ENCODE measurements at regions not wholly inside any gene's neighbourhood (a gene's known extent, or its start where the extent isn't known, plus 50 kb on each side); places are given as distances from the start of the nearest gene placed in this dataset.
"Not testable (repeated sequence)": the region's sequence is repeated elsewhere in the genome, so short reads cannot be mapped to it uniquely, and the experiment has no call there.

DNA sequence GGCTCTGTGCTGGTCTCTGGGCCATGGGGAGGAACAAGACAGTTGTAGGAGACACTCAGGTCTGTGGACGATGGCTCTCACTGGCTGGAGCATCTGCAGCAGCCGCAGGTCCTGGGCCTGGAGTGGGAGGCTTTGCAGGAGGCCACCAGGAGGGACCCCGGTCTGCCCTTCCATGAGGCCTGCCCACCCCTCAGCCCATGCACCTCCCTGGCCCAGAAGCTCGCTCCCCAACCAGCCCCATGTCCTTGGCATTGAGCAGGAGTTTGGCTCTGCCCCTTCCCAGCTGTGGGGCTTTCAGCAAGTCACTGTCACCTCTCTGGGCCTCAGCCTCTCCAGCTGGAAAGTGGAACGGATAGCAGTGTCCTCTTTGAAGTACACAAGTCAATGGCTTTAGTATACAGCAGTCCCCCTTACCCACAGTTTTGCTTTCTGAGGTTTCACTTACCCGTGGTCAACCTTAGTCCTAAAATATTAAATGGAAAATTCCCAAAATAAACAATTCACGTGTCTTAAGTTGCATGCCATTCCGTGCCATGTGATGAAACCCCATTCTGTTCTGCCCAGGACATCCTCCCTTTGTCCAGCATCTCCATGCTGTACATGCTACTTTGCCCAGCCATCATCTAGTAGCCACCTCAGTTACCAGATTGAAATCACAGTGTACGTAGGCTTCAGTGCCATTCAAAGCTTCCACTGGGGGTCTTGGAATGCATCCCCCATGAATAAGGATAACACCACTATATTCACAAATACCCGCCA, 104.0 kb downstream of the CPZ start:
- no peak for DNase-seq

DNA sequence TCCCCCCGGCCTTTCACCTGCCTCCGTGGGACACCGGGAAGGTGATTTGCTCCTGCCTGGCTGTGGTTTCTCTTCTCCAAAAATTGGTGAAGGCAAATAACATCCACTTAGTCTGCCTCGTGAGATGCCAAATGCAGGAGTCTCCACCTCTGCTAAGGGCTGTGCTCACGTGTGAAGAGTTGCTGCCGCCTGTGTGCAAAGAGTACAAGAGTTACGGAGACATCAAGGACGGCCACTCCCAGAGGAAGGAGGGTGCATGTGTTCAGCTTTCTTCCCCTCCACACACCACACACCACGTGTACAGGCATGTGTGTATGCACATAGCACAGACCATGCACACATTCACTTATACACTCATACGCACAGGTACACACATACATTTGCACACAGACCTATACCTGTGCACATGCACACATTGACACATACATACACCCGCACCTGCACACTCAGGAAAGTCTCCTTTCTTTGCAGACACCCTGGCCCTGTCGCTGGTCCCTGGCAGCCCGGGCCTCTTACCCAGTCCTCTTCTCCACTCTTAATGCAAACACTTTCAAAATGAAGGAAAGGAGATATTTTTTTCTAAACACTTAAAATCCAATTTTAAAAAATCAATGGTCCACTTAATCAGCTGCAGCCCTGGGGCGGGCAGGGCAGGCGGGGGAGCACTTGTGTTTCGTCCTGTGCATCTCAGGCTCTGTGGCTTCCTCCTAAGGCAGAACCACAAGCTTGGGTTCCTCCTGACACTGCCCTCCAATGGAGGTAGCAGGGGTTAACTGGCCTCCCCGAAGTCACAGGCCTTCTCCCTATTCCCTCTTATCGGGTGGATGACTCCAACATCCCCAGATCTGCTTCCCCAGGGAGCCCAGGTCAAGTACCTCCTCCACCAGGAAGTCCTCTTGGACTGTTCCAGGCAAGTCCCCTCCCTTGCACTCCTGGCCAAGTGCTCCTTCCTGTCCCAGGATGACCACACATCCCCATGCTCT, 103.0 kb downstream of the CPZ start:
- DNase-seq, result no peak

DNA sequence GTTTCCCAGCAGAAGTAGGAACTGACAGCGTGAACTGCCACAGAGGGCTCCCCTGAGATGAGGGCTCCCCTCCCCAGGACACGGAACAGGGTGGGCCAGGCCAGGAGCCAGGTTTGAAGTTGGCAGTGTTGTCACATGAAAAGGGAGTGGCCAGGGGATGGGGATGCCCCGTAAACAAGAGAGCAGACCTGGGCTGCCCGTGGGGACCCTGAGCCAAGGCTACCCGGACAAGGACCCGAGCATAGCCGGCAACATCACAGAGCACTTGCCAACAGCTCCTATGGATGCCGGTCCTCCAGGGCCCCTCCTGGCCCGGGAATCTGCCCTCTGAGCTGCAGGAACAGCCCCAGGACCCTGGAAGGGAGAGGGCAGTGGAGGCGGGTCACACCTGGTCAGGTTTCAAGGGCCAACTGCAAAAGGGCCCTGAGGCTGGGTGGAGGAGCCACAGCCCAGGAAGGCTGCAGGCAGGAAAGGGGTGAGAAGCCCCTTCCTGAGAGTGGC, 102.1 kb downstream of the CPZ start:
- no peak for DNase-seq

DNA sequence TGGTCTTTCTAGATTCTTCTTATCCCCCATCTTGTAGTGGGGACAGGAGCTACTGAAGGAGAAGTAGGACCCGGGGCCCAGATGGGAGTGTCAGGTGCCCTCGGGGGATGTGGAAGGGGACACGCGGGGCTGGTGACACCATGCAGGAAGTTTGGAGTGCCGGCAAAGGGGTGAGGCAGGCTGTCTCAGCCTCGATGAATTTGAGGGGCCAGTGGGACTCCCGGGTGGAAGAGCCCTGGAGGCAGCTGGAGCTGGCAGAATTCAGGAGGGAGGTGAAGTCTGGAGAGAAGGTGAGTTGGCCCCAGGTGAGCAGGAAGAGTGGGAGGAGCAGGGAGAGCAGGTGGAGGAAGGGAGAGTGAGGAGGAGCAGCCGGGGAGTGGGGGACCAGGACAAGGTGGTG, 101.7 kb downstream of the CPZ start:
- no peak for DNase-seq

DNA sequence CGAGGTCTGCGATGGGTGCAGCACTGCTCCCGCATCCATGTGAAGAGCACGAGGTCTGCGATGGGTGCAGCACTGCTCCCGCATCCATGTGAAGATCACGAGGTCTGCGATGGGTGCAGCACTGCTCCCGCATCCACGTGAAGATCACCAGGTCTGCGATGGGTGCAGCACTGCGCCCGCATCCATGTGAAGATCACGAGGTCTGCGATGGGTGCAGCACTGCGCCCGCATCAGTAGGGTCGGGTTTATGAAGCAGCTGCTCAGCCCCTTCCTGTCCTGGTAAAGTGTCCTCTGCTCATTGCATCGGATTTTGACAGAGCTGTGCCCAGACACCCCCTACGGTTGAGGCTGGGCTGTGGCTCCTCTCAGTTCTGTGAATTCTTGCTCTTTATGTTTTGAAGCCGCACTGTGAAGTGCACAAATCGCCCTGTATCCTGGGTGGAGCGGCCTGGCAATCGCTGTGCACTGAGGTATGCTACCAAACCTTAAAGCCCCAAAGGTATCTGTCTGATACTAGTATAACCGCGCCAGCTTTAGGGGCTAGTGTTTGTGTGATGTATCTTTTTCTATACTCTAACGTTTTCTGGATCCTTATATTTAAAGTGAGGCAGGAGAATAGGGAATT, 98.7 kb downstream of the CPZ start:
- no peak for DNase-seq

DNA sequence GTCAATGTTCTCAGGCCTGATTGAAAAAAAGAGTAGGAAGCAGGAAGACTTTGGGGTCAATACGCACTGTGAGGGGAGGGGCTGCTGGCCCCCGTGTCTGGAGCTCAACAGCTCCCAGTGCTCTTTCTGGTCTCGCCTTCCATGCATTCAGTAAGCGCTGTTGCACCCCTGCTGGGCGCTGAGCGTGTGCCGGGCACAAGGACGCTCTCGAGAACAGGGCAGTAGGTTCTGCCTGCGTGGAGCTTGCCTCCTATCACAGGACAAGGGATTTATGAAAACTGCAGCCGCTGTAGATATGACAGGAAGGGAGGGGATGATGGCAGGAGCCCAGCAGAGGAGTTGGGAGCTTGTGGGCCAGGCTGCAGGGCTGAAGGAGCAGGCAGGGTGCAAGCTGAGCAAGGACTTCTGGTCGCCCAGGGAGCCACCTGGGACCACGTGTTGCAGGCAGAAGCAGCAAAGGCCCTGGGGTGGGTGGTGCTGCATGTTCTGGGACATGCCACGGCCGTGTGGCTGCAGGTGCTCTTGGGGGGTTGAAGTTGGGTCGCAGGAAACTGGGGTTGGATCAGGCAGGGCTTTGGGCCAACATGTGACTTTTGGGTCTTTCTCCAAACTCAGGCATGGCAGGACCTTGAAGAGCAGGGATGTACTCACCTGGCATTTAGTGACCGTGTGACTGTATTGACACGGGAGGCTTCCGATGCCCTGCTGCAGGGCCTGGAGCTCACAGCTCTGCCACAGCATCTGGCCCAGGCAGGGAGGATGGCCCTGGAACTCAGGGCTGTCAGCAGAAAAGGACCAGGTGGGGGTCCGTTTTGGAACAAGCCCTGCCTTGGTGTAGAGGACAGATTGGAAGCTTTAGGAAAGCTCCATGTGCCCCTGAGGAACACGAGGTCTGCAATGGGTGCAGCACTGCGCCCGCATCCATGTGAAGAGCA, 97.9 kb downstream of the CPZ start:
- no peak for DNase-seq

DNA sequence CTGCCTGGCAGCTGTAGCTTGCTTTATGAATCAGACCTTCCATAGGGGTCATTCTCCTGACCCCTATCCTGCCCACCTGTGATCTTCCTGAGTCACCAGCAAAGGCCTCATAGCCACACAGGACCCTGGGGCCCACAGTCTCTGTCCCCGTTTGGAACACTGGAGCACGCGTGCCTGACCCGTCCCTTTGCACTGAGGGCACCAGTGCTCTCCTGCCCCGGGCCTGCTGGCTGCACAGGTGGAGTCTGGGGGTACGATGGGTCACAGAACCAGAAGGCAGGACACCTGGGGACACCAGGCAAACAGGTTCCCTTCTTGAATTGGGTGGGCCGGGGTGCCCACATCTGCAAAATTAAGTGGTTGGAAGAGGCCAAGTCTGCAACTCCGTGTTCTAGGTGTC, 97.2 kb downstream of the CPZ start:
- DNase-seq, result no peak

DNA sequence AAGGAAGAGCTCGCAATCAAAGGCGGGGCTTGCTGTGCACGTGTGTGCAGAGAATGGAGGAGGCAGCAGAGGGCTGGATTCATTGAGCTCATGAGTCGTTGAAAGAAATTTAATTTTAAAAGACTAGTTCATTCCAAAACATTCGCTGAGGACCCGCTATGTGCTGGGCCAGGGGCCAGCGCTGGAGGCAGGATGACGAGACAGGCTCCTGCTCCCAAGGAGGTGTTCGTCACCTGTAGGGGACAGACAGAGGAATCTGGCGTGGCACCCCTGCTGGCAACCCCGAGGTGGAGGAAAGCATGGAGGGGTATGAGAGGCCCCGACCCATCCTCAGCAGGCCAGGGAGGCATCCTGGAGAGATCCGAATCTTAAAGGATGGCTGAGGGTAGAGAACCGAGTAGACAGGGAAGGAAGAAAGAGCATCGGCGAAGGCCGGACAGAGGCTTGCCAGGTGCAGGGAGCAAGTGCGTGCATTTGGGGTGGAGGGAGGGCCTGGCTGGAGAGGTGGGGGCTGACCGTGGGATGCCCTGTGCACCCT, 96.4 kb downstream of the CPZ start:
- no peak for DNase-seq

DNA sequence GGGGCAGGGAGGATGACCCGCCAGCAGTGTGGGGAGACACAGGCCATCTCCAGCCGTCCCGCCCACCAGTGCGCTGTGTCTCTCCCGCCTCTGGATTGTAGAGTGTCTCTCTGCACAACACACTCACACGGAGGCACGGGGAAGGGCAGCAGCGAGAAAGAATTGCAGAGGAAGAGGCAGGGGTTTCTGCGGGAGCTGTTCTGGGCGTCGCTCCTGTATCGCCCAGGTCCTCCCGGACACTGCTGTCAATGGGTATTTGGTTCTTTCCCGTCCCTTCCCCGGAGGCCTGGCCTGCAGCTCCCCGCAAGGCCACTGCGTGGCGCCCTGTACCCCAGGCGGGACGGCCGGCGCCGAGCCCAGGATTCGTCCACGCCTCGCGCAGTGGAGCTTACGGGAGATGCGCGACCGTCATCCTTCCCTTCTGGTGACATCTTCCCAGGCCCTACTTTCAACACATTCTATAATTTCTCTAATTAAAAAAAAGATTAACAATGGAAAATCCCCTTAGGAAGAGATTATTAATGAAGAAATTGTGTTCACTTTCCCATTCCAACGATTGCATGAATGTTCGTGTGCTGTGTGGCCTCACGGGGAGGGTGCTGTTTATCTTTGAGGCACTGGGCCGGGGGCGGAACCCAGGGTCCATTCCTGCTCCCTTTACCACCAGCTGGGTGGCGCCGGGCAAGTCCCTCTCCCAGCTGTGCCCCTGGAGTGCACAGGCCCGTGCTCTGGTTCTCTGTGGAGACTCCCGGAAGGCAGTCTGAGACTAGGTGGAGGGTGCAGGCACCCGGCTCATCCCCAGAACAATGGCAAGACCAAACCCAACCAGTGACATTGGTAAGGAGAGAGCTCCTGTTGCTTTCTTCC, 95.7 kb downstream of the CPZ start:
- DNase-seq, result peak; percentile 41

DNA sequence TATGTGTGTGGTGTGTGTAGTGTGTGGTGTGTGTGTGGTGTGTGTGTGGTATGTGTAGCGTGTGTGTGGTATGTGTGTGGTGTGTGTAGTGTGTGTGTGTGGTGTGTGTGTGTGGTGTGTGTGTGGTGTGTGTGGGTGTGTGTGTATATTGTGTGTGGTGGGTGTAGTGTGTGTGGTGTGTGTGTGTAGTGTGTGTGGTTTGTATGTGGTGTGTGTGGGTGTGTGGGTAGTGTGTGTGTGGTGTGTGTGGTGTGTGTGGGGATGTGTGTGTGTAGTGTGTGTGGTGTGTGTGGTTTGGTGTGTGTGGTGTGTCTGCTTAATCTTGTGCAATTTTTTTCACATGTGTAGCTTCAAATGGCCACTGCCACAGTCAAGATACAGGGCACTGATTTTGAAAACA, 94.5 kb downstream of the CPZ start:
- no peak for DNase-seq

DNA sequence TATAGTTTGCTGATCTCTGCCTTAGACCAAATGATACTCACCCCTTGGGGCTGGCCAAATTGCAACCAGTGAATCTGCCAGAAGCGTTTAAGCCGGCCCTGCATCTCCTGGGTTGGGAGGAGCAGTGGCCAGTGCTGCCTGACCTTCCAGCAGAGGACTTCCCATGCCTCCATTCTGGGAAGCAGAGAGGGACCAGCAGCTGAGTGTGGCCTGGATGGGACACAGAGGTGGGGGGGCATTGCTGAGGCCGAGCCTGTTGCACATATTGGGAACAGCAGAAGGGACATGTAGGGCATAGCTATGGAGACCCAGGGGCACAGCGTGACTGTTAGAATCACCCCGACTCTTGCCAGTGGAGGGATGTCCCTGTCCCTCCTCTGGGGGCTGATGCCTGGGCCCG, 93.3 kb downstream of the CPZ start:
- DNase-seq, result no peak

DNA sequence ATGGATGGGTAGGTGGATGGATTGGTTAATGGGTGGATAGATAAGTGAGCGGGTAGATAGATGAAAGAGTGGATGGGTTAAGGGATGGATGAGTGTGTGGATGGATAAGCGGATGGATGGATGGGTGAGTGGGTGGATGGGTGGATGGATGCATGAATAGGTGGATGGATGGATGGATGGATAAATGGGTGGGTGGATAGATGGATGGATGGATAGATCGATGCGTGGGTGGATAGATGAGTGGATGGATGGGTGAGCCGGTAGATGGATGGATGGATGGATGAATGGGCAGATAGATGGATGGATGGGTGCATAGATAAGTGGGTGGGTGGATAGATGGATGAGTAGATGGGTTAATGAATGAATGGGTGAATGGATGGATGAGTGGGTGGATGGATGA, 90.9 kb downstream of the CPZ start:
- DNase-seq, result no peak

DNA sequence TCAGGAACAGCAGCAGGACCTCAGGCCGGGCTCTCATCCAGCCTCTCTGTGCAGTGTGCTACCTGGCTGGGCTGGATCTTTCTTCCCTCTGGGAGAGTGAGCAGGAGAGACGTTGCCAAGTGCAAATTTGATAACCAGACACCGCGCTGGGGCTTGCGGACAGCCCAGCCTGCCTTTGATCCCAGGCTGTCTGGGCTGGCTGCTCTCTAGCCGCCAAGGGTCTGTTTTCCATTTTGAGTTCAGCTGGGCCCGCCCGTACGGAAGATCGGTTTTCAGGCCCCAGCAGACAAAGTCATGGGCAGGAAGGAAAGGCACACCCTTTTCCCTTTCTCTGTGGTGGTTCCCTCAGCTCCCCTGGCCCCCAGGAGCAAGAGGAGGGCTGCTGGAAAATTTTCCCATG, 90.2 kb downstream of the CPZ start:
- DNase-seq, result no peak

DNA sequence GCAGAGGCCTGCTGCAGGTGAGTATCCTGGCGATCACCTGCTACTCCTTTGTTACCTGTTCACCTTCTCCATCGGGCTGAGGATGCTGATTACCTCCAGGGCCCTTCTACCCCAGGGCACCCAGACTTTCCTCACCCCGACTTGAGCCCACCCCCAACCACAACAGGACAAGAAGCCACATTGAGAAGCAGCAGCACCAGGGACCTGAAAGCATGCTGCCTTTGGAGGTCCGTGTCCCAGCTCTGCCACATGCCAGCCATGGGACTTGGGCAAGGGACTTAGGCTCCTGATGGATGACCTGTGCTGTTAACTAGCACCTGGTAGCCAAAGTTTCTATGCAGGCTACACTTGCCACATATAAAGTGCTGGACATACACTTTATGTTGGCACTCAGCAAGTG, 89.7 kb downstream of the CPZ start:
- no peak for DNase-seq

DNA sequence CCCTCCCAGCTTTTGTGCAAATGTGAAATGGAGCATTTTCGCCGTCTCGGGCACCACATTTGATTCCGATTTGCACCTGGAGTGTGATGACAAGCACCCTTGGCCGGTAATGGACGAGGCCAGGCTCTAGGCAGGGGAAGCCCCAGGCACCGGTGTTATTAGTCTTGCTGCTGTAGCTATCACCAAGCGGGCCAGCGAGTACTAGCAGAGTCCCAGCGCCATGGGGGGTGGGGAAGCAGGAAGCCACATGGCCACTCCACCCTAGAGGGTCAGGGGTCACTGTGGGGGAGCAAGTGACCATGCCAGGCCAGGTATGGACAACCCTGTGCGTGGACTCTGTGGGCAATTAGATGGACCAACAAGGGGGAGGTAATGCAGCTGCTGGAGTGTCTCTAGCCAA, 88.8 kb downstream of the CPZ start:
- no peak for DNase-seq

DNA sequence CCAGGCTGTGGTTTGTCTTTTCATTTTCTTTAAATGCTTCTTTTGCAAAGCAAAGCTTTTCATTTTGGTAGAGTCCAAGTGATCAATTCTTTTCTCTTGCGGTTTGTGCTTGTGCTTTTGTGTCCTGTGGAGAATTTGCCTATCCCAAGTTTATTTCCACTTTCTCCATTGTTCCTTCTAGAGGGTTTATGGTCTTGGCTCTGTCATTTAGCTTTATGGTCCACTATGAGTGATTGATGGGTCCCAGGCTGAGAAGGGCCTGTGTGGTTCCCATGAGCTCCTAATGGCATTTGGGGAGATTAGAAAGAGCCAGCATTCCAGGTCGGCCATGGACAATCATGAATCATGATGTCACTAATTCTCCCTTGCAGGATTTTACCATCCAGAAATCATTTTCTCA, 86.5 kb downstream of the CPZ start:
- no peak for DNase-seq

DNA sequence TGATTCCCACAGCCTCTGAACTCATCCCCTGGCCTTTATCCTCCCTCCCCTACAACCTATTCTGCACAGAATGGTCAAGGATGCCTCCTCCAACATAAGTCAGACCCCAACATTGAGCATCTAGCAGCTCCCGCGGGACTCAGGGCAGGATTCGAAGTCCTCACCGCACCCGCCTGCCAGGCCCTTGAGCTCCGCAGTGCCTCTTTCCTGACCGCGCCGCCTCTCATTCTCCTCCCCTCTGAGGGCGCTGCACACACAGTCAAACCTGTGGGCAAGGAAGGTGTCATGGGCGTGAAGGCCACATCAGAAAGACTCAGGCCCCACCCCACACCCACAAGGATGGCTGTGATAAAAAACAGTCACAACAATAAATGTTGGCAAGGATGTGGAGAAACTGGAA, 84.1 kb downstream of the CPZ start:
- no peak for DNase-seq

DNA sequence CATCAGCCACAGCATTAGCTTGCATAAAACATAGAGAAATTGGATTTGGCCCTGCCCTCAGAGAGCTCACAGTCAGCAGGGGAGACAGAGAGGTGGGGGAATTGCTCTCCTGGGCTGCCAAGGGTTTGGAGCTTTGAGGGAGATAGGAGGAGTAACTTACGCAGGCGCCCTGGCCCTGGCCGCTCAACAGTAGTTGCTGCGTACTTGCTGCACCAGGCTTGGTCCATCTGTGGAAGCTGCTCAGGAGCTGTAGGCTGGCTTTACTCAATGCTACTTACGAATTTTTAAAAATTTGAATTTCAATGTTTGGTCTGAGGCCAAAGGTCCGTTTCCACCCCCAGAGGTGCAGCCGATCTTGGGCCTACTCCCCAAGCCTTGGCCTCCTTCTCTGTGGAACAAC, 83.3 kb downstream of the CPZ start:
- no peak for DNase-seq

DNA sequence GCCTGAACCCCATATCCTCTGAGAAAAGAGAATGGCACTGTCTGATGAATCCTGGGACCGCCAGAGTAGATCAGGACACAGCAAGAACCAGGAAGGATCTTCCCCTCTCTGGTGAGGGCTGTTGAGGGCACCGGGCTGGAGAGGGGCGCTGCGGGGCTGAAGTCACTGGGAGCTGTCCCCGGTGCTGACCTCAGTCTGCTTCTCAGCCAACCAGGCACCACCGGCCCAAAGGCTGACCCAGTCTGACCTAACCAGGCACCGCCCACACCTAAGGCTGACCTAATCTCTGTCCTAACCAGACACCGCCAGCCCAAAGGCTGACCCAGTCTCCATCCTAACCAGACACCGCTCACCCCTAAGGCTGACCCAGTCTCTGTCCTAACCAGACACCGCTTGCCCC, 82.8 kb downstream of the CPZ start:
- peak; percentile 7 for DNase-seq

DNA sequence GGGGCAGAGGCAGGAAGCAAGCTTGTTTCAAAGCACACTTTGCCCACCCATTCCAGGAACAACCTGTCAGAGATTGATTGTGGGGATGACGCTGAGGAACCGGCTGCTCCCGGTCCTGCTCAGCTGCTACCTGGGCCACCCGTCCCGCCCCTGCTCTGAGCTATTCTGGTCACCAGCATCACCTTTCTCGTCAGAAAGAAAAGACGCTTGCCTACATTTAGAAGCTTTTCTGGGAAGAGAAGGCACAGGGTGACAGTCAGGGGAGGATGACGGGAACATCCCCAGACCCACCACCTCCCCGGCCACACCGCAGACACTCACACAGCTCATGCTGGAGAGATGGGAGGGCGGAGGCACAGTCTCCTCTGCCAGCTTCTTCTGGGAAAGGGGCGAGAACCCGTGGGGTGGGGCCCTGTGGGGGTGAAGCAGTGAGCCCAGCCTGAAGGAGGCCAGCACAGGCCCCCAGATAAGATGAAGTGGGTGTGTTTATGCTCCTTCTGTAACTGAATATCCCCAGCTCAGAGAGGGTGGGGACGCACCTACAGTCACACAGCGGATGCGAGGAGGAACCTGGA, 81.8 kb downstream of the CPZ start:
- no peak for DNase-seq

DNA sequence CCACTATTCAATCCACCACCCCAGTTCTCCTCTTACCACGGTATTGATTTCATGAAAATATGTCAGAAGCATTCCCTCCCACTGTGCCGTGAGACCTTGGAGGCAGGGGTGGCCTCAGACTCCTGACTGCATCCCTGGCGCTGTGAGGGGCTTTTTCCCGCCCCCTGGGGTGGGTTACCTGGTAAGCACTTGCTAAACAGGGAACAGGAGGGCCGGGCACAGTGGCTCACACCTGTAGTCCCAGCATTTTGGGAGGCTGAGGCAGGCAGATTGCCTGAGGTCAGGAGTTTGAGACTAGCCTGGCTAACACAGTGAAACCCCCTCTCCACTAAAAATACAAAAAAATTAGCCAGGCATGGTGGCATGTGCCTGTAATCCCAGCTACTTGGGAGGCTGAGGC, 80.5 kb downstream of the CPZ start:
- not testable (repeated sequence) for DNase-seq

Data from activated CD4-positive, alpha-beta T cell treated with anti-CD3 and anti-CD28 coated beads for 48 hours (primary cell).